H1 (cell line): ENCODE measurements at regions not wholly inside any gene's neighbourhood (a gene's known extent, or its start where the extent isn't known, plus 50 kb on each side); places are given as distances from the start of the nearest gene placed in this dataset.

ENCODE experiments used
- CTCF ChIA-PET: fragments of 300-600 bp; sonication (Branson Sonifier 250); formaldehyde crosslinking; loops from one replicate; lab custom pipeline; 2021; ENCODE audit not compliant: partially characterized antibody; lab: Charles Lee
- POLR2A ChIA-PET: fragments of 300-600 bp; sonication (Branson Sonifier 250); formaldehyde crosslinking; loops from one replicate; lab custom pipeline; 2021; ENCODE audit warnings: inconsistent platforms; ENCODE audit not compliant: partially characterized antibody; lab: Charles Lee
- DNase-seq, 2 experiments: peaks; one replicate each; pipeline versions ENCODE4 v3.0.0 to v3.0.0-alpha.2; 2010 to 2022; ENCODE audit warnings: low spot score in 2 of 2, low read depth in 1 of 2, mixed read lengths in 1 of 2
- FAIRE-seq: peaks from 2 replicates; lab custom pipeline; 2011; peaks lifted over from hg19 to GRCh38; lab: Jason Lieb, UNC
- H2AFZ ChIP-seq: 2 replicates; pipeline ENCODE4 v1.8.1; 2012; ENCODE audit warnings: low read length, inconsistent platforms
- H2AK5ac ChIP-seq: 2 replicates; pipeline ENCODE4 v1.6.1; 2013; ENCODE audit warnings: low read depth, low read length
- H2BK120ac ChIP-seq: replicated peaks from 2 replicates; pipeline ENCODE3; 2013; ENCODE audit warnings: low read depth, low read length, inconsistent platforms
- H2BK12ac ChIP-seq: 2 replicates; pipeline ENCODE4 v1.6.1; 2013; ENCODE audit warnings: low read depth, low read length
- H2BK15ac ChIP-seq: 2 replicates; pipeline ENCODE4 v1.6.1; 2013; ENCODE audit warnings: low read length
- H2BK20ac ChIP-seq: 2 replicates; pipeline ENCODE4 v1.6.1; 2013; ENCODE audit warnings: low read length
- H2BK5ac ChIP-seq: 2 replicates; pipeline ENCODE4 v1.6.1; 2013; ENCODE audit warnings: low read depth, low read length
- H3K14ac ChIP-seq: 2 replicates; pipeline ENCODE4 v1.6.1; 2013; ENCODE audit warnings: inconsistent platforms; ENCODE audit not compliant: insufficient read length
- H3K18ac ChIP-seq: 2 replicates; pipeline ENCODE4 v1.6.1; 2013; ENCODE audit warnings: low read length; ENCODE audit errors: extremely low read depth
- H3K23ac ChIP-seq: 2 replicates; pipeline ENCODE4 v1.6.1; 2013; ENCODE audit warnings: inconsistent platforms; ENCODE audit not compliant: insufficient read length
- H3K23me2 ChIP-seq: 2 replicates; pipeline ENCODE4 v1.6.1; 2013; ENCODE audit warnings: low read depth, low read length
- H3K27ac ChIP-seq: 2 replicates; pipeline ENCODE4 v1.6.1; 2011; ENCODE audit warnings: low read depth, low read length, inconsistent platforms
- H3K27me3 ChIP-seq, 4 experiments: replicated peaks in 1 of 4; 1 replicate in 1 of 4; 2 replicates in 3 of 4; pipeline versions ENCODE4 v1.6.1 to v1.8.1; 2011 to 2013; ENCODE audit warnings: low read length in 3 of 4, mild to moderate bottlenecking in 3 of 4, inconsistent platforms in 2 of 4, mixed read lengths in 2 of 4, moderate library complexity in 1 of 4; ENCODE audit not compliant: control insufficient read depth in 3 of 4, insufficient read depth in 3 of 4; ENCODE audit errors: extremely low read depth in 1 of 4
- H3K36me3 ChIP-seq, 4 experiments: 2 replicates each; pipeline versions ENCODE4 v1.6.1 to v1.8.1; 2011 to 2013; ENCODE audit warnings: mild to moderate bottlenecking in 4 of 4, low read length in 3 of 4, moderate library complexity in 2 of 4, control low read depth in 1 of 4, inconsistent platforms in 1 of 4; ENCODE audit not compliant: insufficient read depth in 4 of 4, control insufficient read depth in 2 of 4
- H3K4ac ChIP-seq: replicated peaks from 2 replicates; pipeline ENCODE3; 2013; ENCODE audit warnings: low read length, low read depth, mixed read lengths, inconsistent platforms; ENCODE audit not compliant: insufficient read length
- H3K4me1 ChIP-seq, 4 experiments: replicated peaks in 1 of 4; 1 replicate in 1 of 4; 2 replicates in 3 of 4; pipeline versions ENCODE4 v1.6.1 to v1.8.1; 2011 to 2013; ENCODE audit warnings: low read length in 3 of 4, inconsistent platforms in 2 of 4, mixed read lengths in 1 of 4; ENCODE audit not compliant: insufficient read depth in 4 of 4, control insufficient read depth in 3 of 4
- H3K4me2 ChIP-seq, 2 experiments: 2 replicates each; pipeline versions ENCODE4 v1.6.1 to v1.8.1; 2011 to 2013; ENCODE audit warnings: low read depth in 2 of 2, low read length in 2 of 2, control low read depth in 1 of 2, inconsistent platforms in 1 of 2, mild to moderate bottlenecking in 1 of 2; ENCODE audit not compliant: insufficient read depth in 1 of 2
- H3K4me3 ChIP-seq, 4 experiments: fragments of 200-600, 300-600 bp in 1 of 4; sonication (generic), shearing (Covaris generic), sonication (Bioruptor Twin) in 1 of 4; 2 replicates each; pipeline versions ENCODE4 v1.5.1 to v1.8.1; 2011 to 2016; ENCODE audit warnings: low read length in 4 of 4, low read depth in 3 of 4, control low read depth in 2 of 4, inconsistent platforms in 2 of 4, mild to moderate bottlenecking in 2 of 4, mixed read lengths in 1 of 4, moderate library complexity in 1 of 4; ENCODE audit not compliant: insufficient read depth in 2 of 4; ENCODE audit errors: extremely low read depth in 1 of 4
- H3K56ac ChIP-seq: replicated peaks from 2 replicates; pipeline ENCODE3; 2013; ENCODE audit warnings: low read depth, mild to moderate bottlenecking, mixed read lengths, low read length, inconsistent platforms; ENCODE audit not compliant: insufficient read length
- H3K79me1 ChIP-seq: 2 replicates; pipeline ENCODE4 v1.6.1; 2013; ENCODE audit warnings: low read depth, low read length, control low read depth
- H3K79me2 ChIP-seq, 2 experiments: 2 replicates each; pipeline versions ENCODE4 v1.6.1 to v1.8.1; 2012 to 2013; ENCODE audit warnings: low read length in 2 of 2, mild to moderate bottlenecking in 2 of 2, inconsistent platforms in 1 of 2; ENCODE audit not compliant: insufficient read depth in 2 of 2, control insufficient read depth in 1 of 2
- H3K9ac ChIP-seq, 4 experiments: replicated peaks in 1 of 4; 1 replicate in 1 of 4; 2 replicates in 3 of 4; pipeline versions ENCODE4 v1.6.1 to v1.8.1; 2011 to 2013; ENCODE audit warnings: low read depth in 3 of 4, low read length in 3 of 4, control low read depth in 2 of 4, mild to moderate bottlenecking in 2 of 4, moderate library complexity in 2 of 4, inconsistent platforms in 1 of 4; ENCODE audit errors: extremely low read depth in 1 of 4
- H3K9me3 ChIP-seq, 2 experiments: 2 replicates each; pipeline versions ENCODE4 v1.6.1 to v1.8.1; 2012 to 2013; ENCODE audit warnings: mild to moderate bottlenecking in 2 of 2, moderate library complexity in 2 of 2, control low read depth in 1 of 2, inconsistent platforms in 1 of 2, low read depth in 1 of 2, low read length in 1 of 2, mixed read lengths in 1 of 2; ENCODE audit not compliant: insufficient read depth in 2 of 2
- H4K20me1 ChIP-seq, 2 experiments: replicated peaks in 1 of 2; 2 replicates each; pipeline versions ENCODE3 to v1.8.1; 2011 to 2013; ENCODE audit warnings: inconsistent platforms in 2 of 2, low read length in 2 of 2, mild to moderate bottlenecking in 1 of 2; ENCODE audit not compliant: insufficient read depth in 2 of 2, control insufficient read depth in 1 of 2
- H4K5ac ChIP-seq: 2 replicates; pipeline ENCODE4 v1.6.1; 2013; ENCODE audit warnings: low read length, low read depth, mixed read lengths, inconsistent platforms; ENCODE audit not compliant: insufficient read length
- H4K8ac ChIP-seq: 2 replicates; pipeline ENCODE4 v1.8.0; 2013; ENCODE audit warnings: mild to moderate bottlenecking, moderate library complexity, low read length, inconsistent platforms; ENCODE audit not compliant: insufficient read depth; ENCODE audit errors: extremely low read depth
- H4K91ac ChIP-seq: replicated peaks from 2 replicates; pipeline ENCODE3; 2013; ENCODE audit warnings: low read length, mixed read lengths, inconsistent platforms; ENCODE audit not compliant: insufficient read length
- CBX8 ChIP-seq: fragments of 300-800, 300-1000 bp; sonication (generic); IDR thresholded peaks from 2 replicates; pipeline ENCODE4 v1.7.1; 2016; ENCODE audit warnings: low read depth, low read length, borderline replicate concordance
- CTBP2 ChIP-seq: IDR thresholded peaks from 2 replicates; pipeline ENCODE4 v1.7.0; 2011; ENCODE audit warnings: borderline replicate concordance, mild to moderate bottlenecking, moderate library complexity, mixed read lengths, low read length; ENCODE audit not compliant: insufficient read depth, insufficient read length
- HDAC2 ChIP-seq, 2 experiments: fragments of 300-600 bp in 1 of 2; sonication (generic) in 1 of 2; IDR thresholded peaks; 2 replicates each; pipeline ENCODE4 v1.6.1; 2011 to 2012; ENCODE audit warnings: low read depth in 2 of 2, low read length in 2 of 2, mild to moderate bottlenecking in 2 of 2, moderate library complexity in 2 of 2, borderline replicate concordance in 1 of 2, inconsistent platforms in 1 of 2
- JUND ChIP-seq: IDR thresholded peaks from 2 replicates; pipeline ENCODE4 v1.6.1; 2011; ENCODE audit warnings: mild to moderate bottlenecking, improper control_type of control experiment, low read length
- MAFK ChIP-seq: IDR thresholded peaks from 2 replicates; pipeline ENCODE4 v1.6.1; 2012; ENCODE audit warnings: low read depth, mild to moderate bottlenecking, improper control_type of control experiment, low read length
- PHF8 ChIP-seq: fragments of 200-600 bp; sonication (generic); conservative IDR thresholded peaks from 2 replicates; pipeline ENCODE4 v1.7.1; 2012; ENCODE audit warnings: low read depth, mild to moderate bottlenecking, inconsistent platforms, low read length, moderate library complexity
- SAP30 ChIP-seq: fragments of 300-600 bp; sonication (generic); IDR thresholded peaks from 2 replicates; pipeline ENCODE4 v1.7.1; 2012; ENCODE audit warnings: low read length, moderate library complexity, mild to moderate bottlenecking, inconsistent platforms; ENCODE audit not compliant: insufficient read depth, insufficient replicate concordance
- SIRT6 ChIP-seq: IDR thresholded peaks from one replicate; pipeline ENCODE4 v1.7.1; 2012; ENCODE audit warnings: low read length, inconsistent platforms
- SP2 ChIP-seq: IDR thresholded peaks from 2 replicates; pipeline ENCODE4 v1.6.1; 2012; ENCODE audit warnings: mild to moderate bottlenecking, low read length, inconsistent platforms
- WGBS, 2 experiments: shearing (Covaris generic) in 1 of 2; methylation state at CpG; one replicate each; pipeline versions ENCODE4 v1.1.6 to v1.1.7; 2013 to 2015; ENCODE audit warnings: low lambda C conversion rate in 2 of 2, mixed read lengths in 2 of 2, inconsistent platforms in 1 of 2, low coverage in 1 of 2, missing lambda C conversion rate in 1 of 2; ENCODE audit not compliant: insufficient replicate concordance in 2 of 2, insufficient coverage in 1 of 2, insufficient read length in 1 of 2; ENCODE audit errors: extremely low coverage in 1 of 2, missing lambda C conversion rate in 1 of 2; 5-methylcytosine and 5-hydroxymethylcytosine counted together
- TF ChIP-seq, protein P1 (sequence below): IDR thresholded peaks from 2 replicates; pipeline ENCODE4 v1.6.1; 2012; ENCODE audit warnings: inconsistent platforms
- TF ChIP-seq, protein P2 (sequence below): IDR thresholded peaks from 2 replicates; pipeline ENCODE4 v1.6.1; 2011; ENCODE audit warnings: low read depth, mild to moderate bottlenecking, low read length; ENCODE audit not compliant: insufficient read depth
- TF ChIP-seq, protein P3 (sequence below): IDR thresholded peaks from 2 replicates; pipeline ENCODE4 v1.6.1; 2012; ENCODE audit warnings: inconsistent platforms

DNA sequence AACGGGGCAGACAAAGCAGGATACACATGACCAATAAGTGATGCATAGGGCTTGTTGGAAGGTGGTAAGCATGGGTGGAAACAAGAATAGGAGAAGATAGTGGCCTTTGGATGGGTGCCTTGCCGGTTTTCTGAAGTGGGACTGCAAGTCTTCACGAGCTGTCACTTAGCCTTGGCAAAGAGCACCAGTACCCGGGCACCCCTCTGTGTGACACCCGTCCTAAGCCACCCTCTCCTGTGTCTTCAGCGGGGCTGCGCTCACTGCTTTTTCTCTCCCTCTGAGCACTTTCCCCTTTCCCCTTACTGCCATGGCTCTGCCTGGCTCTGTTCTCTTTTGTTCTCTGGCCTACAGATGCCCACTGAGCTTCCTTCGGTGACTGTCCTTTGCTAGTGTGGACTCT lies 399.7 kb upstream of the MKI67 start:
- Histone ChIP-seq H3K4ac (no peak overlapping the region), H3K36me3 (no peaks in the 10 kb centered on the region), H2BK120ac (no peak overlapping the region), H3K4me2 (no peak overlapping the region), H3K27ac (no peak overlapping the region), H4K20me1 (no peaks in the 10 kb centered on the region), H4K8ac (no peak overlapping the region), H3K27me3 (no peaks in the 10 kb centered on the region; a peak in 1 of 7 replicates), H3K56ac (no peak overlapping the region), H2BK12ac (no peak overlapping the region), H3K23ac (no peak overlapping the region), H3K14ac (no peak overlapping the region), H3K4me1 (peaks cover 0 to 16% (median 5%) of the 10 kb centered on the region in 4 experiments; a peak in 5 of 7 replicates), H2AK5ac (no peak overlapping the region), H3K79me1 (no peaks in the 10 kb centered on the region), H2AFZ (no peak overlapping the region), H2BK15ac (no peak overlapping the region), H3K9ac (no peak overlapping the region), H3K4me3 (no peak overlapping the region), H3K18ac (no peak overlapping the region), H3K79me2 (no peaks in the 10 kb centered on the region), H3K9me3 (no peaks in the 10 kb centered on the region), H2BK20ac (no peak overlapping the region), H4K5ac (no peak overlapping the region), H2BK5ac (no peak overlapping the region), H4K91ac (no peak overlapping the region), H3K23me2 (no peaks in the 10 kb centered on the region)
- DNase-seq, result no peak
- ChIA-PET POLR2A (no interaction called here), CTCF (interaction anchor here (0.8 to 6.6 kb wide), 2 partner anchors 14 to 258 kb away, joined by 3 to 52 read pairs; no protein-coding TSS in a partner anchor)
- no peak for FAIRE-seq
- WGBS, 2 experiments, result 97% methylated on average over 8 of the region's 8 CpGs; no CpG with 5 or more reads in 1 of the 2 experiments
- TF ChIP-seq, protein P1, sequence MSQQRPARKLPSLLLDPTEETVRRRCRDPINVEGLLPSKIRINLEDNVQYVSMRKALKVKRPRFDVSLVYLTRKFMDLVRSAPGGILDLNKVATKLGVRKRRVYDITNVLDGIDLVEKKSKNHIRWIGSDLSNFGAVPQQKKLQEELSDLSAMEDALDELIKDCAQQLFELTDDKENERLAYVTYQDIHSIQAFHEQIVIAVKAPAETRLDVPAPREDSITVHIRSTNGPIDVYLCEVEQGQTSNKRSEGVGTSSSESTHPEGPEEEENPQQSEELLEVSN, result no peak
- TF ChIP-seq HDAC2 (IDR thresholded peaks at IDR 0.05; ENCODE audit: borderline replicate concordance in 1 of 2, low read depth in 2 of 2, low read length in 2 of 2), result no peak
- TF ChIP-seq, protein P2, sequence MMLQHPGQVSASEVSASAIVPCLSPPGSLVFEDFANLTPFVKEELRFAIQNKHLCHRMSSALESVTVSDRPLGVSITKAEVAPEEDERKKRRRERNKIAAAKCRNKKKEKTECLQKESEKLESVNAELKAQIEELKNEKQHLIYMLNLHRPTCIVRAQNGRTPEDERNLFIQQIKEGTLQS, result no peak
- TF ChIP-seq JUND, result no peak
- TF ChIP-seq SIRT6, result no peak
- TF ChIP-seq PHF8, result no peak
- TF ChIP-seq CTBP2, result no peak
- no peak for TF ChIP-seq MAFK
- TF ChIP-seq, protein P3, sequence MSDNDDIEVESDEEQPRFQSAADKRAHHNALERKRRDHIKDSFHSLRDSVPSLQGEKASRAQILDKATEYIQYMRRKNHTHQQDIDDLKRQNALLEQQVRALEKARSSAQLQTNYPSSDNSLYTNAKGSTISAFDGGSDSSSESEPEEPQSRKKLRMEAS, result no peak
- TF ChIP-seq SP2, result no peak
- TF ChIP-seq SAP30, result no peak
- no peak for TF ChIP-seq CBX8
